HepG2 (cell line): ENCODE measurements at regions not wholly inside any gene's neighbourhood (a gene's known extent, or its start where the extent isn't known, plus 50 kb on each side); places are given as distances from the start of the nearest gene placed in this dataset.

ENCODE experiments used
- CEBPB ChIP-seq: IDR thresholded peaks from 2 replicates; pipeline ENCODE4 v1.6.1; 2011; ENCODE audit warnings: low read depth, low read length, improper control_type of control experiment, borderline replicate concordance
- EZH2 ChIP-seq: conservative IDR thresholded peaks from 2 replicates; pipeline ENCODE4 v1.6.1; 2012; ENCODE audit warnings: mild to moderate bottlenecking, low read depth, low read length, moderate library complexity
- FOXP4 ChIP-seq: sonication (generic); formaldehyde crosslinking; IDR thresholded peaks from 2 replicates; pipeline ENCODE4 v1.4.0; 2020; ENCODE audit warnings: missing genetic modification reagents
- HNRNPL ChIP-seq: fragments of 200-400 bp; formaldehyde crosslinking; IDR thresholded peaks from 2 replicates; pipeline ENCODE4 v1.6.1; 2017; ENCODE audit warnings: mild to moderate bottlenecking, low read depth, low read length
- MAFF ChIP-seq: IDR thresholded peaks from 2 replicates; pipeline ENCODE4 v1.6.1; 2011; ENCODE audit warnings: low read depth, low read length, improper control_type of control experiment
- MYNN ChIP-seq: sonication (generic); formaldehyde crosslinking; IDR thresholded peaks from 2 replicates; pipeline ENCODE4 v1.4.0; 2020; ENCODE audit warnings: mild to moderate bottlenecking, low read depth, missing genetic modification reagents
- POLR2AphosphoS2 ChIP-seq: IDR thresholded peaks from 2 replicates; pipeline ENCODE4 v1.6.1; 2011; ENCODE audit warnings: low read depth, low read length, improper control_type of control experiment
- SRSF4 ChIP-seq: fragments of 200-400 bp; formaldehyde crosslinking; IDR thresholded peaks from one replicate; pipeline ENCODE4 v1.6.1; 2018; ENCODE audit warnings: mild to moderate bottlenecking, low read depth, low read length, moderate library complexity; ENCODE audit not compliant: poor library complexity, severe bottlenecking
- TCF12 ChIP-seq, 2 experiments: fragments of 450-650 bp in 1 of 2; sonication (generic) in 1 of 2; formaldehyde crosslinking in 1 of 2; IDR thresholded peaks; 2 replicates each; pipeline versions ENCODE4 v1.6.1 to v1.8.0; 2017 to 2022; ENCODE audit warnings: antibody characterized with exemption in 1 of 2, mild to moderate bottlenecking in 1 of 2, missing genetic modification reagents in 1 of 2, moderate library complexity in 1 of 2
- ZNF17 ChIP-seq: sonication (generic); formaldehyde crosslinking; IDR thresholded peaks from 2 replicates; pipeline ENCODE4 v1.5.0; 2020; ENCODE audit warnings: mild to moderate bottlenecking, missing genetic modification reagents
- ZNF253 ChIP-seq: sonication (generic); formaldehyde crosslinking; IDR thresholded peaks from 2 replicates; pipeline ENCODE4 v1.8.0; 2022; ENCODE audit warnings: mild to moderate bottlenecking, missing genetic modification reagents, borderline replicate concordance

DNA sequence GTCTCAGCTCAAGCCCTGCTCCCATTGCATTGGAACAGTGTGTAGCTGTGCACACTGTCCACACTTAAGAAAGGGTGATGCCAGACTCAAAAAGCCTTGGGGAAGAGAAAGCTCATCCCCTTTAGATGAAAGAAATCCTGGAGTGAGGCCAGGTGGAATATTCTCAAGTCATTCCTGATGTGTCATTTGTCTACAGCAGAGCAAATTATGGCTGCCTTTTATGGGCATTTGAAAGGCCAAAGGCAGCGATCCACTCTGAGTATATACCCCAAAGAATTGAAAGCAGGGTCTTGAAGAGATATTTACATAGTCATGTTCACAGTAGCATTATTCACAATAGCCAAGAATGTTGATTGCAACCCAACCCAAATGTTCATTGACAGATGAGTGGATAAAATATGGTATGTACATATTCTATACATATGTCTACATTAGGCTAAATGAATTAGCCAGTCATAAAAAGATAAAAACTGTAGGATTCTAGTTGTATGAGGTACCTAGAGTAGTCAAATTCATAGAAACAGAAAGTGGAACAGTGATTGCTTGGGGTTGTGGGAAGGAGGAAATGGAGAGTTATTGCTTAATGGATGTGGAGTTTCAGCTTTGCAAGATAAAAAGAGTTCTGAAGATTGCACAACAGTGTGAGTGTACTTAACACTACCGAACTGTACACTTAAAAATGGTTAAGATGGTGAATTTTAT, 214.9 kb downstream of the KCNRG start:
- TF ChIP-seq POLR2AphosphoS2 (no peak), ZNF253 (CRISPR knock-in tag) (no peak), HNRNPL (no peak), MYNN (CRISPR knock-in tag) (no peak), EZH2 (no peak), SRSF4 (no peak), TCF12 (IDR thresholded peaks at IDR 0.05) (no peak), TCF12 (CRISPR knock-in tag; IDR thresholded peaks at IDR 0.05) (no peak), ZNF17 (CRISPR knock-in tag) (no peak), CEBPB (peak; percentile 99), FOXP4 (CRISPR knock-in tag) (no peak), MAFF (no peak)
